Stimulated activated CD8-positive, alpha-beta memory T cell treated with anti-CD3 and anti-CD28 coated beads, Interleukin-4, amount 100 ng/mL, for 24 hours (primary cell): ENCODE measurements at regions not wholly inside any gene's neighbourhood (a gene's known extent, or its start where the extent isn't known, plus 50 kb on each side); places are given as distances from the start of the nearest gene placed in this dataset.

ENCODE experiments used
- DNase-seq: peaks from one replicate; pipeline ENCODE4 v3.0.0-alpha.2; 2020; ENCODE audit warnings: low read depth

DNA sequence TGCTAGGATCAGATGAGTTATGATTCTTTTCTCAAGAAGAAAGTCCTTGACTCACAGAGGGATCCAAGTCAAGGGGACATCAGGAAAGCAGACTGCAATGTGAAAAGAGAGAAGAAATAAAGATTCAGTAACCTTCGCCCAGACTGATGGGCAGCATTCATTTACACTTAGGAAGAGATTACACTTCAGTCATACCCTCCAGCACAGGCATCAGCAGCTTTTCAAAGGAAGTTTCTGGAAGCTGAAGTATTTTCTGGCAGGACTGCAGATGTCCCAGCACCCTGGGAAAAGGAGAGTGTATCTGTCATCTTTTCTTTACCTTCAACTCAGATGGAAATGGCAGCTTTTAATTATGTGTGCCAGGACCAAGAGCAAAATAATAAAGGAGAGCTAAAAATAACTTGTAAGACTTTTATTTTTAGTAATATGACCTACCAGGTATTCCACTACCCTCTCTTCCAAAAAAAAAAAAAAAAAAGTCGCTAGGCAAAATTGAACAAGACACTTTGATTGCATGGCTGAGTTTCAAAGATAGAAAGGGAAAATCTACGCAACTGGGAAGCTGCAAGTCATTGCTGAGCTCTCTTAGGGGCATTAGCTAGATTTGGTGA lies 712.1 kb downstream of the EPM2A start:
- DNase-seq, result no peak

DNA sequence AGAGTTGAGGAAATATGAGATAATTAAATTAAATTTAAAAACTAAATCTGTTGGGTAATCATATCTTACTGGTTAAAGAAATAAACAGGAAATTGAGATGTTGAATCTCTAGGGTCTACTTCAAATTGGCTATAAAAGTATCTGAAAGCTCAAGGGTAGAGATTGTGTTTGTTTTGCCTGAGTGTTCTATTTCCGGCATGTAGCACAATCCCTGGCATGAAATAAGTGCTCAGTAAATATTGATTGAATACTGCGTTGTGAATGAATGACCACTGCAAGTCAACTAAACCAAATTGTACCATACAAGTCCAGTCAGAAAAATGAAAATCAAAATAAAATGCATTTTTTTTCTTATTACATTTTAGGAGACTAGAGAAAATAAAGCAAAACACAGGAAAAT lies 709.8 kb downstream of the EPM2A start:
- no peak for DNase-seq

DNA sequence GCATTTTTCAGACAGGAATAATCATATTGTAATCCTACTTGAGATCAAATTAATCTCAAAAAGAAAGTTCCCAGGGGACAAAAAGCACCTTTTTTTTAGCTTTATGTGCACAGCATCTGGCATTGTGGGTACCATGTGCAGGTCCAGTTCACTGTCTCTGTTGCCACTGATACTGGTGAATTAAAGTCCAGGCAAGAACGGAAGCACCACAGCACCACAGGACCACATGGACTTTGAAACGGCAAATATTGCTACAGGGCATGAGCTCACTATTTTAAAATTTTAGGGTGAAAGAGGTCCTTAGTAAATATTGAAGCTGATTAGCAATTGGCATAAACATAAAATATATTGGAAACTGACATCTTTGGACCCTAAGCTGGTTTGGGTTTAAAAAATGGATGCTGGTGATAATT lies 709.0 kb downstream of the EPM2A start:
- DNase-seq, result no peak

DNA sequence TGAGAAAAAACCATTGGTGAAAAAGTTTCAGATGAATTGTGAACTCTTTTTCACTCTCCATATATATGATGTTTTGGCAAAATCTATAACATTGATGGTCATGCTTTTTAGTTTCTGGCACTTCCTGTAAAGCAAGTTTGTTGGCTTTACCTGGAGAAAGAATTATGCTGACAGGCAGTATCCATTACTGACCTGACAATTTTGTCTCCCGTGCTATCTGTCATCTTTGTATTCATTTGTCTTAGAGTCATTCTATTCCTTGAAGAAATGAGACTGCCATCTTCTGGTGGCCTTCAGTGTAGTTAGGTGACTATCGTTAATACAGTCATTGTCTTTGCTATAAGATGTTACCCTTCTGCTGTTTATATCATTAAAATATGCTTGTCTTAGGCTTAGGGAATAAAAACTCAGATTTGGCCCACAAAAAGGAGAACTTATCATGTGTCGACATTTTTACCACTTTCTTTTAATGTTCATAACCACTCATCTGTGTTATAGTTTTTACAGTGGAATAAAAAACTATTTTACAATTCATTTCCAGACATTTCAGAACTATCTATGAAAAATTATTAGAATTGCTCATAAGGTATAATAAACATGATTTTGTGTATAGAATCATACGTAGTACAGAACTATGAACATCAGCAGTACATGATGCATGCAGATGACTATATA lies 707.0 kb downstream of the EPM2A start:
- no peak for DNase-seq

DNA sequence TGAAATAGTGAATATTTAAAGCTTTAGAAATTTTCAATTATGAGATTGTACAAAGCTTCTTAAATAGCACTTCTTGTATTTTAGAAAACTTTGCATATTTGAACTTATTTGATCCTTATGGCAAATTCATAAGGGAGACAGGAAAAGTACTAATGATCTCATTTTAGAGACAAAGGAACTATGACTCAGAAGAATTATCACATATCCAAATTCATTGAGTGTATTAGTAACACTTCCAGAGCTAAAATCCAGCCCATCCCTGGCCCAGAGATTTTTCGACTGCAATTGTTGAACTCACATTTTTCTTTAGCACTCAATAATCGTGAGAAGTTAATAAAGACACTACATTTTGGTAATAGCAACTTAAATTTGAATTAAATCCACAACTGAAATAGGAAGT lies 704.3 kb downstream of the EPM2A start:
- no peak for DNase-seq

DNA sequence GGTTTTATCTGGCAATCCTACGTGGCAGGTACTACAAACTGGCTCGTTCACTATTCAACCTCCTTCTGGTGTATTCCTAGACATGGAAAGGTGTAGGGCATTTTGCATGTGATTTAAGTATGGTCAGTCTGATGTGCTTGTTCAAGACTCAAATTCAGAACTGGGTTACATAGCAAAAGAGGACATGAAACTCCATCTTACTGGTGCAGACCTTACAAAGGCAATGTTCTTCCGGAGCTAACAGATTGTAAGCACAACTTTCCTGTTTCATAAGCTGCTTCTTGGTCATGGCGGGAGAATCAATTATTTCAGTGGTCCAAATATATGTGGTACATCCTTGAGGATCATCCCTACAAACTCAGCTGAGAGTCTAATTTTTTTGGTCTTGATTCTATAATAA lies 703.4 kb downstream of the EPM2A start:
- DNase-seq, result no peak

DNA sequence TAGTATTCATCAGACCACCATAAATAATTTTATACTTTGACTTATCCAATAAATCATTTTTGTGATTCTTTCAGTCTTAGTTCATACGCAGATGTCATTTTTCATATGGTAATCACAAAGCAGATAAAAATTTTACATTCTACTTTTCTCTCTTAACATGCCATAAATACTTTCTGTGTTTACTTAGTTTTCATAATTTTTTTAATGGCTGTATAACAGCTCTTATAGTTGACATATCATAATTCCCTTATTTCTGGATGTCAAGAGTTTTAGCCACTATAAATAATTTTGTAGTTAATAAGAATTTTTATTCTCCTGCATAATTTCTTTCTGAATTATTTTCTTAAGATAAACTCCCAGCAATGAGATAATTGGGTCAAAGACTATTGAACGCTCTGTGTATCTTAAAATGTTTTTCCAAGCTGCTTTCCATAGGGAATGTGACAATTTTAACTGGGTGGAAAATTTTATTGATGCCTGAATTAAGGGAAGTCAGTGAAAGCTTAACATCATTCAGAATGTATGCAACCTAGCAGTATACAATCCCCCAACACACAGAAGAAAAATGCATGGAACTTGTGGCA lies 702.7 kb downstream of the EPM2A start:
- DNase-seq, result no peak

DNA sequence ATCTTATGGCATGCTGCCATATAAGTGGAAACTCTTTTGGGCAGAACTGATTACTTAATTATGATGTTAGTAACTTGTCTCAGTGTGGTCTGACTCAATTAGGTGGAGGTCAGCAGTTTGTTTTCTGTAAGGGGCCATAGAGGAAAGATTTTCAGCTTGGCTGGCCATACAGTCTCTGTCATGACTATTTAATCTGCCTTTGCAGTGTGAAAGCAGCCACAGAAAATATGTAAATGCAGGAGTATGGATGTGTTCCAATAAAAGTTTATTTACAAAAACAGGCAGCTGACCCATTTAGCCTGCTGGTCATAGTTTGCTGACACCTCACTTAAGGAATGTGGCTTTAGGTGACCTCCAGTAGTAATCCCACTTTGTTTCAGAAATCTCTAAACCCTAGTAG lies 700.7 kb downstream of the EPM2A start:
- DNase-seq, result no peak

DNA sequence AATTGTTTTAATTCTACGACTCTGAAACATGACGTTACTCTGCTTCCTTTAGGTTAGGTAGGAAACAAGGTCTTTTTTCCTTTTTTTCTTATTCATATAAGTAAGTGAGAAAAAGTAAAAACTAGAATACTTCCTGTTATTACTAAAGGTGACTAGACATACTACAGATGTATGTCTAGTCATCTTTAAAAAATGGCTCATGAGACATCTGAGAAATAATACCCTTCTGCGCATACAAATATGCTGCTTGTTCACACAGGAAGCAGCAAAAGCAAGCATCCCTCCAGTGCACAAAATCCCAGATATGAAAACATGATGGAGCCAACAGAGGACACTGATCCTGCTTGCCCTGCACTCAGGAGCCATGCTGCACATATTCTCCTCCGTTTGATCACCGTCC lies 699.1 kb downstream of the EPM2A start:
- no peak for DNase-seq

DNA sequence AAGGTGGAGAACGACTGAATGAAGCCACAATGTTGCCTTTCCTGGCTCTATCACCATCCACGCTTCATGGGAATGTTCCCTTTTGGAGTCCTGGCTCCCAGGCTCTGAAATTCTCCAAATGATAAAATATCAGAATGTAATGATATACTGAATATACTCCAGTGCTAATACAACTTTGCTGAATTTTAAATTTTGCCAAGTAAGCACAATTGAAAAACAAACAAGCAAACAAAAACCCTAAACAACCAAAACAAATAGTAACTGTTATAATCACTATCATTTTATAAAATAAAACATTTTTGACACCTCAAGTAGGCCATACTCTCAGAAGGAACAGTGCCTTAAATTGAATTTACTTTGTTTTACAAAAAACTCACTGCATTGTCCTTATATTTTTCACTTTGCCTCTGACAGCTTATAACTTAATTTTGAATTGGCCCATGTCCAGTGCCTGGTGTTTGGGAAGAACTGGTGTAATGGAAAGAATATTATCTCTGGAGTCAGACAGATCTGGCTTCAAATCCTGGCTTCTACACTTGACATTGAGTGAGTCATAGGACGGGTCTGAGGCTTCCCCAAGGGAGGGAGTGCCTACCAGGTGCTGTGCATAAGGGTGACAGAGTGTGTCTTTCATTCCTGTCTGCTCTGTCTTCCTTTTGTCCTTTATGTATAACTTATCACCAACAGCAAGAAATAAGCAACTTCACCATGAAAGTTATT lies 698.3 kb downstream of the EPM2A start:
- DNase-seq, result no peak

DNA sequence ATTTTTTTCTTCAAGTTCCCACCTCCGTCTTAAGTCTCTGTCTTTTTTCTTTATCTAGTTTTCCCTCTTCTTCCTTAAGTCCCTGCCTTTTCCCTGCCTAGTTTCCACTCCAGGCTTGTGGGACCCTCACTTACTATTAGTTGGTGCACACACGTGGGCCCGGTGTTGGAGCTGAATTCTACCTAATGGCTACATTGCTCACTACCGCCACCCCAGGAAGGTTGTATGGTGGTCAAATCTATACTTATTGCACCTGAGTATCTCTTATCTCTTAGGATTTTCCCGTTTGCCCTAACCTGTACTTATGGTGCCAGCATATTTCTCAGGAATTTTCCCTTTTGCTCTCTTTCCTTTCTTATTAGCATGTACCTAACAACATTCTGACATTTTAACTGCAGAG lies 692.8 kb downstream of the EPM2A start:
- no peak for DNase-seq

DNA sequence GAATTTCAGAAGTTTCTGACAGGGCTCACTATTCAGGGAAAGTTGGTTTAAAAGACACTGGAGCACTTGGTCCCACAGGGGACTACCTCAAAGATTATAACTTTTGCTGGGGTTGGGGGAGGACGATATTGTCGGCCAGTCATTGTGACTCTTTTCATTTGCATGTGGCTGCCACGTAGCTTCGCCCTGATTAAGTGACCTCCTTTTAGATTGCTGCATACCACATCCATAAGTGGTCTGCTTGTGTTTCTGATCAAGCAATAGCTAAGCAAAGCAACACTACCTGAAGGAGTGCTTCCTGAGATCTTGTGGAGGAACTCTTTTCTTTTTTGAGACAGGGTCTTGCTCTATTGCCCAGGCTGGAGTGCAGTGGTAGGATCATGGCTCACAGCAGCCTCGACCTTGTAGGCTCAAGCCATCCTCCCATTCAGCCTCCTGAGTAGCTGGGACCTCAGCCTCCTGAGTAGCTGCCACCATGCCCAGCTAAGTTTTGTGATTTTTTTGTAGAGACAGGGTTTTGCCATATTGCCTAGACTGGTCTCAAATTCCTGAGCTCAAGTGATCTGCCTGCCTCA lies 691.3 kb downstream of the EPM2A start:
- DNase-seq, result no peak

DNA sequence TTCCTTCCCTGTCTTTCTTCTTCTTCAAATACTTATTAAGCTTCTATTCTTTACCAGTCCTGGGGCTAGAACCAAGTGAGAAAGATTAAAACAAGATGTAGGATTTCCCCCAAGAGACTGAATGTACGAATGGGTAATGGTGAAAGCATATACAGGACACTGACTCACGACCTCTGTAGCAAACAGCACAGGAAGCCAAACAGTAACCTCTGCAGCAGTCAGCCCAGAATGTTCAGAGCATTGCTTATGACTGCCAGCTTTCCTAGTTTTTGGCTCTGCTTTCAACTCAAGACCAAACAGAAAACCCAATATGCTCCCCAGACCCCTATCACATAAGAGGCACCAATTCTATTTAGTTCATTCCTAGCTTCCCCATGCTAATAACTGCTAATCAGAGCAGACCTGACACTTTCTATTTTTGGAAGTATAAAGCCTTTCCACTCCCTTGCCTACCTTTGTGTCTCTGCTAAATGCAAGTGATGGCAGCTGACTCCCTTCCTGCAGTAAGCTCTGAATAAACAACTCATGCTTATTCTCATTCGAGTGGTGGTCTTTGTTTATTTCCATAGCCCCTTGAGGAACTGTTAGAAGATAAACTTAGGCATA lies 690.6 kb downstream of the EPM2A start:
- DNase-seq, result no peak

DNA sequence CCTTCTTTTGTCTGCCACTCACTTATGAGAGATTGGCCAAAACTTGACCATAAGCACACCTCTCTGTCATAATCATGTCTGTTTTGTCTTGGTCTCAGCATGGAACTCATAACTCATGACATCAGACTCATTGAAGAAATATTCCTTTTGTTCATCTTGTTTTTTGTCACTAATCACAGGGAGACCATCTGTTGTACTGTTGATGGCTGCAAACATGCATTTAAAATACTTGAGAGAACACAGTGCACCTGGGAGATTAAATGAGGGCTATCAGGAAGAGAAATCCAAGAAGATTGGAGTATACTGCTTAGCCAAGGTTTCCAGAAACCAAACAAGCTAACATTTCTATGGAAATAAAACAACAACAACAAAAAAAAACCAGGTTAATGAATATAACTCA lies 689.7 kb downstream of the EPM2A start:
- DNase-seq, result no peak

DNA sequence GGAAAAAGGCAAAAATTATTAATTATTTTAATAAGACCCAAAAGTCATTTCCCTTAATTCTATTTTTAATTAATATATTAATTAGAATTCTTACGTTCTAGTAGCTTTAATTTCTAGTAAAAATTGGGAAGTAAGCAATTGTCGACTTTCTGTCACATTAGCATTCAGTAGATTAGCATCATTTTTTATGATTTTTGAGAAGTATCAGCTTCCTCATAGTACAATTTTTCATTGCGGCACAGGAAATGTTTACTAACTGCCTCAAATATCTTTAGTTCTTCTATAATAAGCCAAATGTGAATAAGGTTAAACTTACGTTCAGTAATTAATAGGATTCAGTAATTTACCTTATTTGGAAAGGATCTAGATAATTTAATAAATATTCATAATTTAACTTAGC lies 687.4 kb downstream of the EPM2A start:
- DNase-seq, result no peak

DNA sequence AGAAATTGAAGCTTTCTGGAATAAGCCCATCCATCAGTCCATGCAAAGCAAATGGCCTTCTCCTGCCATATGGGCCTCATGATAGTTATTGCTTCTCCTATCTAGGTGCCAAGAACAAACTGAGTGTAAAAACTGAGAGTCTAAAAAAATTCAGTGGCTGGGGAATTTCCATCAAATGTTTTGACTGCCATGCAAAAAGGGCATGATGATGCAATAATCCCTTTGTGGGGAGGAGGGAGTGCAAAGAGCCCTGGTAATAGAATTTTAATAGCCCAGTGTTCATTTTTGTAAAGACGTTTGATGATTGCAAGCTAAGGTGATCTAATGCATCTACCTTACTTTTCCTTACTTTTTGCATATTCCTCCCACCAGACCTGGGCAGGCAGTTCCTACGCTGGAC lies 683.7 kb downstream of the EPM2A start:
- DNase-seq, result no peak

DNA sequence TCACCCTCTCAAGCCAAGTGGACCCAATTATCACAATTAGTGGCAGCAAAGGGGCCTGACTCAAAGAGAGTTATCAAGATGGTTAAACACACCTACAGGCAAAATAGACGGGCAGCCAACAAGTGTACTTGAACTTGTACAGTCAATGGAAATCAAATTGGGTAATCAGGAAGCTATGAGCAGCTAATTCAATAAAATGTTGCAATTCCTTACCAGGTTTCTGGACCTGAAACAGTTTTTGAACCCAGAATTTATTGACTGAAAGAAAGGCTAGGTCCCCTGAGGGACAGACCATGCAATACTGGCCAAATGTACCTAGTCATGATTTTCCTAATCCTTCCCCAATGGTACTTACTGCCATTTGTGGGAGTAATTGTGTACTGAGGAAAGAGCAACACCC lies 679.8 kb downstream of the EPM2A start:
- no peak for DNase-seq

DNA sequence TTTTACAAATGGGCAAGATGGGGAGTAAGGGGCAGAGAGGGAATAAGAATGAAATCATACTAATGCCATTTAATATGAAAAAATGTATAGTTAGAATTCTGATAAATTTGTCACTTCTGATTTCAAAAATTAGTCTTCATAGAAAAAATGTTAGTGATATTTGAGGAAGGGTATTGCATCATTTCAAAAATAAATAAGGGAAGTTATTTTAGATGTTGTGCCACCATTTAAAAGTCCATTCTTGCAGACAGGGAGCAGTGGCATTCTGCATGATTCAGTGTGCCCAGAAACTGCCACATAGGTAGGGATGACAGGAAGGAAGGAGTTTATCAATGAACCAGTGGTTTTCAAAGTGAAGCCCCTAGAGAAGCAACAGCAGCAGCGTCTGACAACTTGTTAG lies 674.6 kb downstream of the EPM2A start:
- no peak for DNase-seq

DNA sequence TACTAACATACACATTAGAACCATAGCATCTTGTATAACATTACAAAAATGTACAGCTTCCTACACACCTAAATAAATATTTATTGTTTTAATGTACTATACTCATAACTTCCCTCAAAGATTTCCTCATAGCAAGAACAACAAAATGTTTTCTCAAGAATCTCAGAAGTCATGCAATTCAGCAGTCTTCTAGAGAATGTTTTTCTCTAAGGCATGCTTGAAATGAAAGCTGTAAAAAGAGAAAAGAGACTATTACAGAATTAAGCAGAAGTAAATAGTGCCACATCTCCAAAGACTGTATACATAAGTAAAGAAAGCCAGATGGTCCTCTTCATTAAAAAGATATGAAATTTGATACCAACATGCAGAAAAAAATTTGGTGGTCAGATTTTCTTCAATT lies 672.2 kb downstream of the EPM2A start:
- DNase-seq, result no peak

DNA sequence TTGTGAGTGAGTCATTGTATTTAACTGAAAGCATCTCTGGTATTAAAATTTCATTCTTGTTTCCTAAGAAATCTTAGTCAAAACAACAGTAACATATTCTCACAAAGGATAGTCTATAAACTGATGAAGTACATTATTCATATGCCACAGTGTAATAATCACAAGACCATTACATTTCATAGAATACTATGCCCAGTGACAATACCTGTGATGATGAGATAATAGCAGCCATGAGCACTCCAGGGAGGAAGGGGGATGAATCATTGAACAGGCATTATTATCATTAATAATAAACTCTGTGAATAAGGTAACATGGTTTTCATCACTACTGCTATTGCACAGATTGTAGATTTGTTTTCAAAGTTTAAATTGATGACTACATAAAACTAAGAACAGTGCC lies 667.9 kb downstream of the EPM2A start:
- no peak for DNase-seq

DNA sequence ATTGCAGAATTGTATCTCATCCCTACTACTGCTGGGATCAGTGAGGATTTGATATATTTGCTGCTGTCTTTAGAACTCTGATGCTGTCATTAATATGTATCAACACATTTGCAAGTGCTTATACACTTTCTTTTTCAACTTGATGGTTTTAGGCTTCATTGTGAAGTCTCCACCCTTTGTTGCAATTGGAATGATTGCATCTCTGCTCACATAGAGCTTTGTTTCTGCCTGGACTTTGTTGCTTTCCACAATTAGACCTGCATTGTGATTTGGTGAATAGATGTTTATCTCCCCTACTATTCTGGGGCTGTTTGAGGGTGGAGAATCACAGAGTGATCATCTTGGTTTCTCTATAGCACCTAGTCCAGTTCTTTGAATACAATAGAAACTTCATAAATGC lies 666.7 kb downstream of the EPM2A start:
- DNase-seq, result no peak

DNA sequence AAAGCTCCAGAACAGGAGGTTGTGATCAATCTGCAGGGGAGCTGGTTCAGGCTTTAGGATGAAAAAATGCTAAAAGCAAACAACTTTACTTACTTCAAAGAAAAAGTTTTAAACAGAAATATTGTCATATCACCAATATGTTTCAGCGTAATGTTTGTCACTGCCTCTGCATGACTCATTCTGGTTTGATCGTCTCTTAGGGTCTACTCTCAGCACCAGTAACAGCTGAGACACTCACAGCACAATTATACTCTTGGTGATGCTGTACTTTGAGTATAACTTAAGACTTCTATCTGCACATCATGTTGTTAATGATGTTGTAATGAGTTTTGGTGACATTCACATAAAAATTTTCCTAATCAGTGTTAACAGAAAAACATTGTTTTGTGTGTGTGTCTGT lies 665.4 kb downstream of the EPM2A start:
- no peak for DNase-seq

DNA sequence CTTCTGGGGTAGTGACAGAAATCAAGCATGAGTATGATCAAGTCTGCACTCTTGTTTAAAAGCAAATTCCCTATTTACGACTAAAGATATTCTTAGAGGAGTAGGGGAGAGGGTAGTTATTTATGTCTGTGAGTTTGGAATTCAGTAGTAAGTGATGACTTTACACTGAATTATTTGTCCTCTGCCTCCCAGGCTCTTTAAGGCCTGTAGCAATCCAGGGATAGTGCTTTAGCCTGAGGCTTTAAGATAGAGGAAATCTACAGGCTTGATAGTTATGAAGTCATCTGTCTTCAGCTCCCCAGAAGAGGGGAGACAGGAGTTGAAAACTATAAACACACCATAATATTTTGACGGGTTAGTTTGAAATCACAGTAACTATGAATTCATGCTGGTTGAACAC lies 664.5 kb downstream of the EPM2A start:
- no peak for DNase-seq
